ENCODE measurements at regions not wholly inside any gene's neighbourhood (a gene's known extent, or its start where the extent isn't known, plus 50 kb on each side); places are given as distances from the start of the nearest gene placed in this dataset.
"Not testable (repeated sequence)": the region's sequence is repeated elsewhere in the genome, so short reads cannot be mapped to it uniquely, and the experiment has no call there.

GRCh38 chr10:62500116-62500515 is 125.9 kb downstream of the ZNF365 start:
- not testable (repeated sequence) for TF ChIP-seq POLR2A, CTCF (IDR thresholded peaks at IDR 0.05)
